ENCODE measurements at regions not wholly inside any gene's neighbourhood (a gene's known extent, or its start where the extent isn't known, plus 50 kb on each side); places are given as distances from the start of the nearest gene placed in this dataset.

DNA sequence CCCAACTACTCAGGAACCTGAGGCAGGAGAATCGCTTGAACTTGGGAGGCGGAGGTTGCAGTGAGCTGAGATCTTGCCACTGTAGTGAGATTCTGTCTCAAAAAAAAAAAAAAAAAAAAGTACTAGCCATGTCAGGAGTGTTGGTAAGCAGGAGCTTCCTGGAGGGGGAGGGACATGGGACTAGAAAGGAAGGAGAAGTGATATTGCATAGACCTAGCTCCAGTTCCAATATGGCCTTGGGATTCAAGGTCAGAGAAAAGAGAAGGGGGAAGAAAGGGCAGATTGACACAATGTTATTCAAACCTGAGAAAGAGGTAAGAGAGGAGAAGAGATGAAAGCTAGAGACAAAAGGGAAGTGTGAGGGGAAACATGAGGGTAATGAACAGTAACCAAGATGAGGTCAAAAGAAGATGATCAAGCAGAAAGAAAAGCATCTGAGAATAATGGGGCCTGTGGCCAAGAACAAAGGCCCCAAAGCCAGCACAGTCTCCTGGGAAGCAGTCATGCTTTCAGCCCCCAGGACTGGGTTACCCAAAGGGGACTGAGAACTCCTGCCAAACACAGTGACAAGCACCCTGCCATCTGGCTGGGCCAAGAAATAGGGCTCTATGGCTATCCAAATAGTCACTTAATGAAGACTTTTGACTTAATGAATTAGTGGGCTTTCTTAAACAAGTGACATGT, 51.7 kb upstream of the FTH1 start:
- Mint-ChIP-seq H3K4me3 (peak overlapping the region; percentile 10), H3K9me3 (peaks cover 10% of the 10 kb centered on the region), H3K36me3 (peaks cover 12% of the 10 kb centered on the region), H3K27ac (peak overlapping the region in 1 of 2 donors; percentile 60), H3K27me3 (no peaks in the 10 kb centered on the region), H3K4me1 (ENCODE audit: low read depth in 2 of 2) (peaks cover 34 to 57% of the 10 kb centered on the region in 2 donors)
- DNase-seq (ENCODE audit: low spot score) (no peak), ATAC-seq (no peak)

DNA sequence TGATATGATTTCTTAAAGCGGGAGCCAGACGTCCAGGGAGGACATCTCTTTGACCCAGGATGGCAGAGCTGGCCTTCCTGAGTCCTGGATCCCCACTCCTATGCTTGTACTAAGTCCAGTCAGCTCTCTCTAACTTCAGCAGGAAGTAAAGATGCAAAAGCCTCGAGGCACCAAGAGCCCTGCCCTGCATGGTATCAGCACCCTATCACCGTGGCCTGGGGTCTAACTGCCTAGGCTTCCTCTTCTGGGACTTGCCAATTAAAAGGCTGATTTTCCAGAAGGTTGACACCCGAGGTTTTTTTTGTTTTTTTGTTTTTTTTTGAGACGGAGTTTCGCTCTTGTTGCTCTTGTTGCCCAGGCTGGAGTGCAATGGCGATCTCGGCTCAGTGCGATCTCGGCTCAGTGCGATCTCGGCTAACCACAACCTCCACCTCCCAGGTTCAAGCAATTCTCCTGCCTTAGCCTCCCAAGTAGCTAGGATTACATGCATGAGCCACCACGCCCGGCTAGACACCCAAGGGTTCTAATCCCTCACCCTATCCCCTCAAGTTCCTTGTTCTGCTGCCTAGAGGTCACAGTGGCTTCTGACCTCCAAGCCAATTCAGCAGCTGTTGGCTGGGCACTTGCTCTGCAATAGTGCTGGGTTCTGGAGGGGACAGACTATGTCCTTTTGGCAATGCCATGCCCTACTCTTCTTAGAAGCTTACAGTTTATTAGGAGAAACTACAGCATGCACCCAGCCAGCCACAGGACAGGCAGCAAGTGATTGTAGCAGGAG, 50.6 kb upstream of the FTH1 start:
- no peak for DNase-seq (ENCODE audit: low spot score)

More for the DNA sequence above, 50.6 kb upstream of the FTH1 start:
- ATAC-seq: no peak
- peak overlapping the region in 1 of 2 donors; percentile 60 for H3K27ac Mint-ChIP-seq
- peaks cover 10% of the 10 kb centered on the region for H3K9me3 Mint-ChIP-seq
- peaks cover 29 to 50% of the 10 kb centered on the region in 2 donors for H3K4me1 Mint-ChIP-seq (ENCODE audit: low read depth in 2 of 2)
- H3K4me3 Mint-ChIP-seq: no peak overlapping the region
- peaks cover 12% of the 10 kb centered on the region for H3K36me3 Mint-ChIP-seq
- H3K27me3 Mint-ChIP-seq: no peaks in the 10 kb centered on the region

Measured in natural killer cell treated with Interleukin-12 subunit alpha and Interleukin-12 subunit beta and Interleukin-15 and Interleukin-18, amount 100 ng/mL, for 72 hours (primary cell).